ENCODE measurements at regions not wholly inside any gene's neighbourhood (a gene's known extent, or its start where the extent isn't known, plus 50 kb on each side); places are given as distances from the start of the nearest gene placed in this dataset.

- no peak overlapping the region for H3K4me3 ChIP-seq (ENCODE audit: low read depth in 1 of 5, low read length in 5 of 5)
- no peaks in the 10 kb centered on the region for H3K9me3 ChIP-seq (ENCODE audit: control insufficient read depth in 5 of 5, low read length in 5 of 5)
- peaks cover 2 to 20% (median 18%) of the 10 kb centered on the region in 5 donors for H3K4me1 ChIP-seq (ENCODE audit: control insufficient read depth in 5 of 5, insufficient read depth in 5 of 5, low read length in 5 of 5)
- H3K27ac ChIP-seq (ENCODE audit: low read depth, low read length) = no peak overlapping the region
- no peaks in the 10 kb centered on the region for H3K36me3 ChIP-seq (ENCODE audit: control insufficient read depth in 5 of 5, insufficient read depth in 5 of 5, low read length in 5 of 5)
- no peaks in the 10 kb centered on the region for H3K27me3 ChIP-seq (ENCODE audit: control insufficient read depth in 5 of 5, insufficient read depth in 4 of 5, low read length in 5 of 5)
- no peak overlapping the region for H3K9ac ChIP-seq (ENCODE audit: low read length in 5 of 5)
Observed at GRCh38 chr2:217625557-217626169, 377.1 kb downstream of the TNS1 start.

- Histone ChIP-seq H3K27me3 (ENCODE audit: control insufficient read depth in 5 of 5, insufficient read depth in 4 of 5, low read length in 5 of 5) (no peaks in the 10 kb centered on the region), H3K9me3 (ENCODE audit: control insufficient read depth in 5 of 5, low read length in 5 of 5) (no peaks in the 10 kb centered on the region), H3K9ac (ENCODE audit: low read length in 5 of 5) (no peak overlapping the region), H3K27ac (ENCODE audit: low read depth, low read length) (no peak overlapping the region), H3K36me3 (ENCODE audit: control insufficient read depth in 5 of 5, insufficient read depth in 5 of 5, low read length in 5 of 5) (no peaks in the 10 kb centered on the region), H3K4me3 (ENCODE audit: low read depth in 1 of 5, low read length in 5 of 5) (no peak overlapping the region), H3K4me1 (ENCODE audit: control insufficient read depth in 5 of 5, insufficient read depth in 5 of 5, low read length in 5 of 5) (peaks cover 0 to 18% (median 15%) of the 10 kb centered on the region in 5 donors)
Observed at GRCh38 chr2:217623281-217623912, 379.4 kb downstream of the TNS1 start.

- Histone ChIP-seq H3K9me3 (ENCODE audit: control insufficient read depth in 5 of 5, low read length in 5 of 5) (no peaks in the 10 kb centered on the region), H3K36me3 (ENCODE audit: control insufficient read depth in 5 of 5, insufficient read depth in 5 of 5, low read length in 5 of 5) (no peaks in the 10 kb centered on the region), H3K27ac (ENCODE audit: low read depth, low read length) (no peak overlapping the region), H3K4me1 (ENCODE audit: control insufficient read depth in 5 of 5, insufficient read depth in 5 of 5, low read length in 5 of 5) (peaks cover 0 to 17% (median 8%) of the 10 kb centered on the region in 5 donors), H3K4me3 (ENCODE audit: low read depth in 1 of 5, low read length in 5 of 5) (no peak overlapping the region), H3K9ac (ENCODE audit: low read length in 5 of 5) (peak overlapping the region in 1 of 5 donors; percentile 6), H3K27me3 (ENCODE audit: control insufficient read depth in 5 of 5, insufficient read depth in 4 of 5, low read length in 5 of 5) (no peaks in the 10 kb centered on the region)
Observed at GRCh38 chr2:217622205-217623060, 380.4 kb downstream of the TNS1 start.

GRCh38 chr2:217621391-217621801, 381.4 kb downstream of the TNS1 start:
- H3K27me3 ChIP-seq (ENCODE audit: control insufficient read depth in 5 of 5, insufficient read depth in 4 of 5, low read length in 5 of 5) = no peaks in the 10 kb centered on the region
- H3K9ac ChIP-seq (ENCODE audit: low read length in 5 of 5) = no peak overlapping the region
- no peaks in the 10 kb centered on the region for H3K9me3 ChIP-seq (ENCODE audit: control insufficient read depth in 5 of 5, low read length in 5 of 5)
- H3K27ac ChIP-seq (ENCODE audit: low read depth, low read length) = no peak overlapping the region
- H3K4me1 ChIP-seq (ENCODE audit: control insufficient read depth in 5 of 5, insufficient read depth in 5 of 5, low read length in 5 of 5) = peaks cover 0 to 22% (median 12%) of the 10 kb centered on the region in 5 donors
- H3K36me3 ChIP-seq (ENCODE audit: control insufficient read depth in 5 of 5, insufficient read depth in 5 of 5, low read length in 5 of 5) = no peaks in the 10 kb centered on the region
- H3K4me3 ChIP-seq (ENCODE audit: low read depth in 1 of 5, low read length in 5 of 5) = no peak overlapping the region

- H3K27me3 ChIP-seq (ENCODE audit: control insufficient read depth in 5 of 5, insufficient read depth in 4 of 5, low read length in 5 of 5) = no peaks in the 10 kb centered on the region
- no peak overlapping the region for H3K27ac ChIP-seq (ENCODE audit: low read depth, low read length)
- peaks cover 0 to 13% (median 8%) of the 10 kb centered on the region in 5 donors for H3K4me1 ChIP-seq (ENCODE audit: control insufficient read depth in 5 of 5, insufficient read depth in 5 of 5, low read length in 5 of 5)
- H3K9ac ChIP-seq (ENCODE audit: low read length in 5 of 5) = no peak overlapping the region
- no peaks in the 10 kb centered on the region for H3K9me3 ChIP-seq (ENCODE audit: control insufficient read depth in 5 of 5, low read length in 5 of 5)
- H3K36me3 ChIP-seq (ENCODE audit: control insufficient read depth in 5 of 5, insufficient read depth in 5 of 5, low read length in 5 of 5) = no peaks in the 10 kb centered on the region
- no peak overlapping the region for H3K4me3 ChIP-seq (ENCODE audit: low read depth in 1 of 5, low read length in 5 of 5)
Observed at GRCh38 chr2:217618744-217619143, 384.1 kb downstream of the TNS1 start.

- no peak overlapping the region for H3K4me3 ChIP-seq (ENCODE audit: low read depth in 1 of 5, low read length in 5 of 5)
- no peaks in the 10 kb centered on the region for H3K27me3 ChIP-seq (ENCODE audit: control insufficient read depth in 5 of 5, insufficient read depth in 4 of 5, low read length in 5 of 5)
- no peak overlapping the region for H3K9ac ChIP-seq (ENCODE audit: low read length in 5 of 5)
- no peaks in the 10 kb centered on the region for H3K36me3 ChIP-seq (ENCODE audit: control insufficient read depth in 5 of 5, insufficient read depth in 5 of 5, low read length in 5 of 5)
- H3K9me3 ChIP-seq (ENCODE audit: control insufficient read depth in 5 of 5, low read length in 5 of 5) = no peaks in the 10 kb centered on the region
- no peak overlapping the region for H3K27ac ChIP-seq (ENCODE audit: low read depth, low read length)
- H3K4me1 ChIP-seq (ENCODE audit: control insufficient read depth in 5 of 5, insufficient read depth in 5 of 5, low read length in 5 of 5) = peaks cover 0 to 13% (median 8%) of the 10 kb centered on the region in 5 donors
Observed at GRCh38 chr2:217617616-217618022, 385.2 kb downstream of the TNS1 start.

- H3K9ac ChIP-seq (ENCODE audit: low read length in 5 of 5) = no peak overlapping the region
- H3K4me1 ChIP-seq (ENCODE audit: control insufficient read depth in 5 of 5, insufficient read depth in 5 of 5, low read length in 5 of 5) = peaks cover 0 to 8% (median 4%) of the 10 kb centered on the region in 5 donors
- H3K27ac ChIP-seq (ENCODE audit: low read depth, low read length) = no peak overlapping the region
- H3K36me3 ChIP-seq (ENCODE audit: control insufficient read depth in 5 of 5, insufficient read depth in 5 of 5, low read length in 5 of 5) = no peaks in the 10 kb centered on the region
- H3K9me3 ChIP-seq (ENCODE audit: control insufficient read depth in 5 of 5, low read length in 5 of 5) = no peaks in the 10 kb centered on the region
- no peak overlapping the region for H3K4me3 ChIP-seq (ENCODE audit: low read depth in 1 of 5, low read length in 5 of 5)
- no peaks in the 10 kb centered on the region for H3K27me3 ChIP-seq (ENCODE audit: control insufficient read depth in 5 of 5, insufficient read depth in 4 of 5, low read length in 5 of 5)
Observed at GRCh38 chr2:217616936-217617335, 385.9 kb downstream of the TNS1 start.

GRCh38 chr2:217615171-217615570, 387.6 kb downstream of the TNS1 start:
- Histone ChIP-seq H3K4me1 (ENCODE audit: control insufficient read depth in 5 of 5, insufficient read depth in 5 of 5, low read length in 5 of 5) (peaks cover 0 to 7% (median 0%) of the 10 kb centered on the region in 5 donors), H3K27me3 (ENCODE audit: control insufficient read depth in 5 of 5, insufficient read depth in 4 of 5, low read length in 5 of 5) (no peaks in the 10 kb centered on the region), H3K36me3 (ENCODE audit: control insufficient read depth in 5 of 5, insufficient read depth in 5 of 5, low read length in 5 of 5) (peaks cover 0 to 3% (median 0%) of the 10 kb centered on the region in 5 donors), H3K27ac (ENCODE audit: low read depth, low read length) (no peak overlapping the region), H3K4me3 (ENCODE audit: low read depth in 1 of 5, low read length in 5 of 5) (no peak overlapping the region), H3K9ac (ENCODE audit: low read length in 5 of 5) (no peak overlapping the region), H3K9me3 (ENCODE audit: control insufficient read depth in 5 of 5, low read length in 5 of 5) (no peaks in the 10 kb centered on the region)

GRCh38 chr2:217614498-217614897, 388.3 kb downstream of the TNS1 start:
- no peak overlapping the region for H3K4me3 ChIP-seq (ENCODE audit: low read depth in 1 of 5, low read length in 5 of 5)
- no peaks in the 10 kb centered on the region for H3K9me3 ChIP-seq (ENCODE audit: control insufficient read depth in 5 of 5, low read length in 5 of 5)
- peaks cover 0 to 7% (median 0%) of the 10 kb centered on the region in 5 donors for H3K4me1 ChIP-seq (ENCODE audit: control insufficient read depth in 5 of 5, insufficient read depth in 5 of 5, low read length in 5 of 5)
- H3K27me3 ChIP-seq (ENCODE audit: control insufficient read depth in 5 of 5, insufficient read depth in 4 of 5, low read length in 5 of 5) = no peaks in the 10 kb centered on the region
- peaks cover 0 to 5% (median 0%) of the 10 kb centered on the region in 5 donors for H3K36me3 ChIP-seq (ENCODE audit: control insufficient read depth in 5 of 5, insufficient read depth in 5 of 5, low read length in 5 of 5)
- no peak overlapping the region for H3K27ac ChIP-seq (ENCODE audit: low read depth, low read length)
- H3K9ac ChIP-seq (ENCODE audit: low read length in 5 of 5) = no peak overlapping the region

GRCh38 chr2:217614096-217614495, 388.7 kb downstream of the TNS1 start:
- H3K36me3 ChIP-seq (ENCODE audit: control insufficient read depth in 5 of 5, insufficient read depth in 5 of 5, low read length in 5 of 5) = peaks cover 0 to 5% (median 0%) of the 10 kb centered on the region in 5 donors
- H3K9ac ChIP-seq (ENCODE audit: low read length in 5 of 5) = no peak overlapping the region
- H3K27ac ChIP-seq (ENCODE audit: low read depth, low read length) = no peak overlapping the region
- no peaks in the 10 kb centered on the region for H3K27me3 ChIP-seq (ENCODE audit: control insufficient read depth in 5 of 5, insufficient read depth in 4 of 5, low read length in 5 of 5)
- no peaks in the 10 kb centered on the region for H3K9me3 ChIP-seq (ENCODE audit: control insufficient read depth in 5 of 5, low read length in 5 of 5)
- peaks cover 0 to 7% (median 0%) of the 10 kb centered on the region in 5 donors for H3K4me1 ChIP-seq (ENCODE audit: control insufficient read depth in 5 of 5, insufficient read depth in 5 of 5, low read length in 5 of 5)
- H3K4me3 ChIP-seq (ENCODE audit: low read depth in 1 of 5, low read length in 5 of 5) = no peak overlapping the region
